Pancreas (tissue), 10 donors: ENCODE measurements at regions not wholly inside any gene's neighbourhood (a gene's known extent, or its start where the extent isn't known, plus 50 kb on each side); places are given as distances from the start of the nearest gene placed in this dataset.

ENCODE experiments used
- ATAC-seq, 4 donors: fragments of 200-7000 bp; cut with Tn5 transposase; one replicate each; pipeline versions ENCODE4 v1.8.0 to v1.9.1; 2020; ENCODE audit warnings: mild to moderate bottlenecking in 4 of 4, moderate library complexity in 4 of 4
- DNase-seq, 6 donors: peaks; one replicate each; pipeline ENCODE4 v3.0.0-alpha.2; 2020
- FAIRE-seq: peaks from 2 replicates; lab custom pipeline; 2012; peaks lifted over from hg19 to GRCh38; lab: Jason Lieb, UNC
- H3K27ac ChIP-seq, 4 donors: fragments of 200-600 bp; sonication (generic); 1 replicate in 3 of 4; 2 replicates in 1 of 4; pipeline versions ENCODE4 v1.5.0 to v1.8.0; 2020
- H3K27me3 ChIP-seq, 4 donors: fragments of 200-600 bp; one replicate each; pipeline ENCODE4 v1.8.0; 2021
- H3K36me3 ChIP-seq, 3 donors: fragments of 200-600 bp; sonication (generic) in 1 of 3; one replicate each; pipeline versions ENCODE4 v1.5.0 to v1.8.0; 2020 to 2021
- H3K4me1 ChIP-seq, 3 donors: fragments of 200-600 bp; one replicate each; pipeline ENCODE4 v1.8.0; 2021
- H3K4me3 ChIP-seq, 4 donors: fragments of 200-600 bp; sonication (generic) in 2 of 4; one replicate each; pipeline versions ENCODE4 v1.5.0 to v1.8.0; 2020 to 2021
- H3K9me3 ChIP-seq, 4 donors: fragments of 200-600 bp; one replicate each; pipeline ENCODE4 v1.8.0; 2021
- WGBS, 2 donors: extraction: QIAGEN DNeasy Blood & Tissue Kit; methylation state at CpG; one replicate each; pipeline ENCODE4 v1.1.7; 2013; 5-methylcytosine and 5-hydroxymethylcytosine counted together
- intact Hi-C, 3 donors: fragments of 100-400 bp; cut with DNase I; formaldehyde crosslinking; loops; one replicate each; pipeline versions ENCODE4 v1.11.1 to v1.14.2; 2022
- TF ChIP-seq, protein P1 (sequence below), 4 donors: fragments of 200-600 bp; sonication (generic) in 3 of 4; IDR thresholded peaks; one replicate each; pipeline versions ENCODE4 v1.5.0 to v1.8.0; 2021; ENCODE audit warnings: antibody characterized with exemption in 4 of 4
- donor health status: healthy with polysubstance abuse.
- donor health status: DM: no; HTN: no; CAD: no; lungs with moderate emphysema.
- donor health status: DM: no; HTN: no; CAD: no.
- donor health status: control.
- donor health status: control.
- donor health status: Bipolar disorder and iron deficiency.
- donor health status: DM: yes; HTN: yes; CAD: no.
- donor health status: DM: no; HTN: no; CAD: no.
- donor health status: DM: no; HTN: no; CAD: no.
- donor health status: DM: yes; HTN: yes; CAD: no.

DNA sequence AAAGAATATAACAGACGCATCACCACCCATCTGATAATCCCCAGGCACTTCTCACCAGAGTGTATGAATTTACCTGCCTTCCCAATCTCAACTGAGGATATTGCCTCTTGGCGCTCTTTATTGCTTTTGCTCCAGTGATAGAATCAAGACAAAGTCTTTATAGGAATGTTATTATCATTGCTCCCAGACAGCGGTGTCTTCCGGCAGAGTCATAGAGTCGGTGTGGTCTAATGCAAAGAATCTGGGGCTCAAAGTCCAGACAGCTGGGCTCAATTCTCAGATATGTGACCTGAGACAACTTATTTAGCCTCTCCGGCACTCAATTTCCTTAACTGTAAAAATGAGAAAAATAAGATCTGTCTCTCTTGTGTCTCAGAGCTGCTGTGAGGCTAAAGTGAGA is 106.1 kb upstream of the PAK3 start:
- Histone ChIP-seq H3K27ac (no peak overlapping the region), H3K9me3 (no peaks in the 10 kb centered on the region), H3K27me3 (peaks cover 0 to 6% (median 2%) of the 10 kb centered on the region in 4 donors), H3K4me1 (no peaks in the 10 kb centered on the region), H3K4me3 (no peak overlapping the region), H3K36me3 (no peaks in the 10 kb centered on the region)
- ATAC-seq, result no peak
- WGBS, 2 donors, result 90 to 92% methylated on average over 6 of the region's 6 CpGs
- no peak for DNase-seq
- intact Hi-C loops, result loop anchor here in 1 of 3 donors (5.0 kb wide), 1 partner anchor 112 kb away; no protein-coding TSS in a partner anchor
- FAIRE-seq, result no peak
- TF ChIP-seq, protein P1, sequence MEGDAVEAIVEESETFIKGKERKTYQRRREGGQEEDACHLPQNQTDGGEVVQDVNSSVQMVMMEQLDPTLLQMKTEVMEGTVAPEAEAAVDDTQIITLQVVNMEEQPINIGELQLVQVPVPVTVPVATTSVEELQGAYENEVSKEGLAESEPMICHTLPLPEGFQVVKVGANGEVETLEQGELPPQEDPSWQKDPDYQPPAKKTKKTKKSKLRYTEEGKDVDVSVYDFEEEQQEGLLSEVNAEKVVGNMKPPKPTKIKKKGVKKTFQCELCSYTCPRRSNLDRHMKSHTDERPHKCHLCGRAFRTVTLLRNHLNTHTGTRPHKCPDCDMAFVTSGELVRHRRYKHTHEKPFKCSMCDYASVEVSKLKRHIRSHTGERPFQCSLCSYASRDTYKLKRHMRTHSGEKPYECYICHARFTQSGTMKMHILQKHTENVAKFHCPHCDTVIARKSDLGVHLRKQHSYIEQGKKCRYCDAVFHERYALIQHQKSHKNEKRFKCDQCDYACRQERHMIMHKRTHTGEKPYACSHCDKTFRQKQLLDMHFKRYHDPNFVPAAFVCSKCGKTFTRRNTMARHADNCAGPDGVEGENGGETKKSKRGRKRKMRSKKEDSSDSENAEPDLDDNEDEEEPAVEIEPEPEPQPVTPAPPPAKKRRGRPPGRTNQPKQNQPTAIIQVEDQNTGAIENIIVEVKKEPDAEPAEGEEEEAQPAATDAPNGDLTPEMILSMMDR (IDR thresholded peaks at IDR 0.05), result no peak

DNA sequence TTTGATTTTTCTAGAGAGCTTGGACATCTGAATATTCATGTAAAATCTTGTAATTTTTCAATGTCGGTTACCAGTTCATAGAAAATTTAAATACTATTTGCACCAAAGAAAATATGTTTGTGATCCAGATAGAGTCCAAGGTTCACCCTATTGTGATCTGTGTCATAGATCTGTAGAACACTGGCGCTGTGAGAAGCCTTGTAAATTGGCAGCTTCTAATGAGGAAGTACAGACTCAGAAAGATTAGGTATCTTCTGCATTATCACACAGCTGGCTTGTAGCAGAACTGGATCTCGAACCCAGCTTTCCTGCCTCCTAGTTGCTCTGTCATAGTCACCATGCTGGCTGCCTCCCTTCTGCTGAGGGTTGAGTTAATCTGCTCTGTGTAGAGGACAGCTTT is 106.5 kb upstream of the PAK3 start:
- no peaks in the 10 kb centered on the region for H3K36me3 ChIP-seq
- no peak for ATAC-seq
- 41 to 45% methylated on average over 3 of the region's 3 CpGs for WGBS, 2 donors
- FAIRE-seq, result peak; percentile 68
- TF ChIP-seq, protein P1 (IDR thresholded peaks at IDR 0.05), result no peak
- H3K27me3 ChIP-seq, result peaks cover 0 to 6% (median 2%) of the 10 kb centered on the region in 4 donors
- no peak overlapping the region for H3K4me3 ChIP-seq
- DNase-seq, result no peak
- H3K4me1 ChIP-seq, result no peaks in the 10 kb centered on the region
- no peak overlapping the region for H3K27ac ChIP-seq
- no peaks in the 10 kb centered on the region for H3K9me3 ChIP-seq
- intact Hi-C loops, result no loop called here

DNA sequence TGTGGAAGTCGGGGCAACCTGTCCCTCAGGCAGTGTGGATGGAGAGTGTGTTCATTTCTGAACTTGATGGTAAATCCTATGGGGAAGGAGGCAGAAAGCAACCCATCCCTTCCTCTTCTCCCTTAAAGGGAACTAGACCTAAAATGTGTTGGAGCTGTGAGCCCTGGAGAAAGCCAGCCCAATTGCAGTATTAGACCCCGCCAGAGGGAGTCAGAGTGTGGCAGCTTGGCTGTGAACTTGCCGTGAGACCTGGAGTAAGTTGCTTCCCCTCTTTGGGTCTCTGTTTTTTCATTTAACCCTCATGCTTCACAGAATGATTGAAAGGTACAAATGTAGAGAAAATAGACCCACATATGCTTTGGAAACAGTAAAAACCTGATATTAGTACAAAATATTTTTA is 108.7 kb upstream of the PAK3 start:
- Histone ChIP-seq H3K27me3 (peaks cover 0 to 6% (median 0%) of the 10 kb centered on the region in 4 donors), H3K27ac (no peak overlapping the region), H3K4me1 (no peaks in the 10 kb centered on the region), H3K36me3 (no peaks in the 10 kb centered on the region), H3K4me3 (no peak overlapping the region), H3K9me3 (no peaks in the 10 kb centered on the region)
- FAIRE-seq (no peak), DNase-seq (no peak), ATAC-seq (no peak)
- 45 to 74% methylated on average over 3 of the region's 3 CpGs for WGBS, 2 donors
- intact Hi-C loops, result no loop called here
- TF ChIP-seq, protein P1 (IDR thresholded peaks at IDR 0.05), result no peak

DNA sequence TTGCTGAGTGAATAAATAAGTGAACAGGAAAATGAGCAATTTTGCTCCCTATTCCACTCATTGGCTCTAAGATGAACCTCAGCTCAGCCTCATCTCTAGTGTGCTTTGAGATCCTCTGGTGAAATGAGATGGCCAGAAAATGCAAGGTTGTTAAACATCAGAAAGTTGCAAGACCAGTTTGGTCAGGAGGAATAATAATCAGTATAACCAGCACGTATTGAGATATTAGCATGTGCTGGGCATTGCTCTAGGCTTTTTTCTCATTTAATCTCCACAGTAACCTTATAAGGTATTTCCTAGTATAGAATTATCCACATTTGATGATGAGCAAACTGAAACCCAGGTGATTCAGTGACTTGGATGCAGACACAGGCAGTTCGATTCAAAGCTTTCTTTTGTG is 110.5 kb upstream of the PAK3 start:
- H3K27ac ChIP-seq, result no peak overlapping the region
- no peak overlapping the region for H3K4me3 ChIP-seq
- H3K27me3 ChIP-seq, result no peaks in the 10 kb centered on the region
- no peaks in the 10 kb centered on the region for H3K36me3 ChIP-seq
- no peaks in the 10 kb centered on the region for H3K9me3 ChIP-seq
- no peak for DNase-seq
- FAIRE-seq, result no peak
- 11 to 19% methylated on average over 2 of the region's 2 CpGs for WGBS, 2 donors
- peak; percentile 43 to 82 (median 72) for ATAC-seq
- TF ChIP-seq, protein P1 (IDR thresholded peaks at IDR 0.05), result no peak
- intact Hi-C loops, result no loop called here
- no peaks in the 10 kb centered on the region for H3K4me1 ChIP-seq

DNA sequence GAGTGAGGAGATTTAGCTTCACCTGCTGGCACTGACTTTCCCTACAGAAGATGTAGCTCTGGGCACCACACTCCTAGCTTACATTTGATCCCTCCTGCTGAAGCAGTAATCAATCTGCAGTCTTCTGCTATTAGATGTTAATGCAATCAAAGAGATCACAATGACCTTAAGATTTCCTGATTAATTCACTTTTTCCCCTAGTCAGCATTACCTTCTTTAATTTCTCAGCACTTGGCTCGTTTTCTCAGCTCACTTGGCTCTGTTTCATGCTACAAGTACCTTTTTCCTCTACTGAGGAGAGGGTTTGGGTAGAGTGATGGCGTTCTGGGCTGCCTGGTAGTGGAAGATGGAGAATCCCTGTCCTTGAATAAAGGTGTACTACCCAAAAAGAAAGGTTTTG is 113.0 kb upstream of the PAK3 start:
- Histone ChIP-seq H3K9me3 (no peaks in the 10 kb centered on the region), H3K36me3 (no peaks in the 10 kb centered on the region), H3K27ac (no peak overlapping the region), H3K4me1 (no peaks in the 10 kb centered on the region), H3K4me3 (no peak overlapping the region), H3K27me3 (no peaks in the 10 kb centered on the region)
- no peak for DNase-seq
- intact Hi-C loops, result no loop called here
- FAIRE-seq, result no peak
- TF ChIP-seq, protein P1 (IDR thresholded peaks at IDR 0.05), result no peak
- ATAC-seq, result no peak
- 40 to 67% methylated on average over 2 of the region's 2 CpGs for WGBS, 2 donors
